SU-DHL-6 (cell line): ENCODE measurements at regions not wholly inside any gene's neighbourhood (a gene's known extent, or its start where the extent isn't known, plus 50 kb on each side); places are given as distances from the start of the nearest gene placed in this dataset.

Experiments
- CTCF ChIP-seq: fragments of 200-600 bp; sonication (generic); IDR thresholded peaks from one replicate; pipeline ENCODE4 v1.5.1; 2017; ENCODE audit warnings: antibody characterized with exemption, mild to moderate bottlenecking, low read length, moderate library complexity; ENCODE audit not compliant: insufficient read depth, poor library complexity, severe bottlenecking
- EZH2phosphoT487 ChIP-seq: fragments of 200-600 bp; sonication (generic), shearing (Covaris generic); conservative IDR thresholded peaks from 2 replicates; pipeline ENCODE4 v1.6.1; 2018; ENCODE audit warnings: mild to moderate bottlenecking, antibody characterized with exemption, low read length, moderate library complexity, mixed read lengths

GRCh38 chr9:108793573-108793972 is 62.2 kb downstream of the ACTL7B start:
- TF ChIP-seq CTCF (no peak), EZH2phosphoT487 (no peak)
